IPS-20b (cell line): ENCODE measurements at regions not wholly inside any gene's neighbourhood (a gene's known extent, or its start where the extent isn't known, plus 50 kb on each side); places are given as distances from the start of the nearest gene placed in this dataset.

ENCODE experiments used
- H3K27ac ChIP-seq: one replicate; pipeline ENCODE4 v1.5.1; 2013; ENCODE audit warnings: low read length
- H3K27me3 ChIP-seq: 2 replicates; pipeline ENCODE4 v1.6.1; 2013; ENCODE audit warnings: mild to moderate bottlenecking, low read length, inconsistent platforms; ENCODE audit not compliant: insufficient read depth
- H3K36me3 ChIP-seq: 2 replicates; pipeline ENCODE4 v1.6.1; 2013; ENCODE audit warnings: low read depth, mild to moderate bottlenecking, inconsistent platforms, low read length, moderate library complexity; ENCODE audit not compliant: insufficient read depth
- H3K4me1 ChIP-seq: 2 replicates; pipeline ENCODE4 v1.6.1; 2013; ENCODE audit warnings: mild to moderate bottlenecking, control low read depth, inconsistent platforms, low read length, moderate library complexity; ENCODE audit not compliant: insufficient read depth
- H3K4me3 ChIP-seq: 2 replicates; pipeline ENCODE4 v1.5.1; 2013; ENCODE audit warnings: mild to moderate bottlenecking, low read length, inconsistent platforms
- H3K9ac ChIP-seq: 2 replicates; pipeline ENCODE4 v1.6.1; 2013; ENCODE audit warnings: low read depth, mild to moderate bottlenecking, inconsistent platforms, low read length, moderate library complexity
- H3K9me3 ChIP-seq: 2 replicates; pipeline ENCODE4 v1.6.1; 2013; ENCODE audit warnings: mild to moderate bottlenecking, low read depth, low read length, inconsistent platforms; ENCODE audit not compliant: insufficient read depth

DNA sequence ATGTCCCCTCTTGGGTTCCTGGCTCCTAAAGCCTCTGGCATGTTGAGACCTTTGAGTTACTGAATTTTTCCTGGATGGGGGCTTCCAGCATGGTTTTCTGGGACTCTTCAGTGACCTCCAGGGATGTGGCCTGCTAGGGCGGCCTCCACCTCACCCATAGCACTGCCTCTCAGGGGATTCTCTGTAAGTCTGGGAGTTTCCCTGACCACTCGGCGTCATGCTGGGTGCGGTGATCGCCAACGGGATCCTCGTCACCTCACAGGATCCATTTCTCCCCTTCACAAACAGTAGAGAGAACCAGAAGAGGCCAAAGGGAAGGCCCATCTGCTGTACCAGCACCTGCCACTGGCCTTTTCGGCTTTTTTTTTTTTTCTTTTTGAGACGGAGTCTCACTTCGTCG, 84.3 kb downstream of the NPTX2 start:
- Histone ChIP-seq H3K27ac (no peak overlapping the region), H3K4me3 (no peak overlapping the region), H3K4me1 (no peaks in the 10 kb centered on the region), H3K27me3 (no peaks in the 10 kb centered on the region), H3K9me3 (peaks cover 8% of the 10 kb centered on the region; the same call in 1 of the 2 replicates), H3K9ac (no peak overlapping the region), H3K36me3 (no peaks in the 10 kb centered on the region)

DNA sequence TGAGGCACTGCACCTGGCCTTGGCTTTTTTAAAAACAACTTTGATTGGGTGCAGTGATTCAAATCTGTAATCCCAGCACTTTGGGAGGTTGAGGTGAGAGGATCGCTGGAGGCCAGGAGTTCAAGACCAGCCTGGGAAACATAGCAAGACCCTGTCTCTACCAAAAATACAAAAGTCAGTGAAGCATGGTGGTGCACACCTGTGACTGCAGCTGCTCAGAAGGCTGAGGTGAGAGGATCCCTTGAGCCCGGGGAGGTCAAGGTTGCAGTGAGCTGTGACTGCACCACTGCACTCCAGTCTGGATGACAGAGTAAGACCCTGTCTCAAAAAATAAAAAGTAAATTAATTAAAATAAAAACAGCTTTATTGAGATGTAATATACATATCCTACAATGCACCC, 84.9 kb downstream of the NPTX2 start:
- Histone ChIP-seq H3K4me1 (no peaks in the 10 kb centered on the region), H3K9me3 (peaks cover 4% of the 10 kb centered on the region; the same call in 1 of the 2 replicates), H3K36me3 (no peaks in the 10 kb centered on the region), H3K27ac (no peak overlapping the region), H3K9ac (no peak overlapping the region), H3K4me3 (no peak overlapping the region), H3K27me3 (no peaks in the 10 kb centered on the region)

DNA sequence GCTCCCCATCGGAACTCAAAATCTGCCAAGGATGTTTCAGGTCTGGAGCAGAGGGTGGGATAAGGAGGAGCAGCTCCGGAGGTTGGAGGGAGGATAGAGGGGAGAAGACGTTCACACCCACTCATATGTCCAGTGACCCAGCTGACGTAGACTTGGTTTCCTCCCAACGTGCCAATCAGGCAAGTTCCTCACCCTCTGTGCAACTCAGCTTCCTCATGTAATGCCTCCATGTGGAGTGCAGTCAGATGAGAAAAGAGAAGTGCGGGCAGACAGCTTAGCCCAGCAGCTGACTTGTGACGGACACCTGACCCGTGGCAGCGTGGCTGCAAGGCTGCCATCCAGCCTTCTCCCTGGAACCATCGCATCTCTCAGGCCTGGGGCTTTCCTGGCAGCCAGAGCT, 86.8 kb downstream of the NPTX2 start:
- no peaks in the 10 kb centered on the region for H3K36me3 ChIP-seq
- H3K27me3 ChIP-seq, result no peaks in the 10 kb centered on the region
- no peak overlapping the region for H3K4me3 ChIP-seq
- H3K9me3 ChIP-seq, result no peaks in the 10 kb centered on the region
- no peaks in the 10 kb centered on the region for H3K4me1 ChIP-seq
- no peak overlapping the region for H3K27ac ChIP-seq
- H3K9ac ChIP-seq, result no peak overlapping the region

DNA sequence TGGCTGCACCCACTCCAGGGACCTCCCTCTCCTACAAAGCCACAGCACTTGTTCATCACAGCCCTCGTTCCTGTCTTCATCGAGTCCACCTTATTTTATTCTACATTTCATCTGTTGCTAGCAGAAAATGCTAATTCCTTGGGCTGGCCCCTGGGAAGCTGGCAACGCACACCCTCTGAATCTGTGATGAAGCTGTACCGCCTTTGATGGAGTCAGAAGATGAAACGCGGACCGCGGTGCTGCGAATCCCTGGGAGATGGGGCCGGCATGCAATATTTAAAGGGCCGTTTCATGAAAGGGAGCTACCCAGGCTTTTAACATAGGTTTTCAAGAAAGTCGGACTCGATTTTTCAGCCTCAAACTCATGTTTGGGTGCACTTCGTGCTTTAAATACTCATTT, 88.5 kb downstream of the NPTX2 start:
- no peaks in the 10 kb centered on the region for H3K4me1 ChIP-seq
- H3K27me3 ChIP-seq, result no peaks in the 10 kb centered on the region
- H3K9me3 ChIP-seq, result no peaks in the 10 kb centered on the region
- no peak overlapping the region for H3K9ac ChIP-seq
- H3K27ac ChIP-seq, result no peak overlapping the region
- H3K4me3 ChIP-seq, result no peak overlapping the region
- H3K36me3 ChIP-seq, result no peaks in the 10 kb centered on the region

DNA sequence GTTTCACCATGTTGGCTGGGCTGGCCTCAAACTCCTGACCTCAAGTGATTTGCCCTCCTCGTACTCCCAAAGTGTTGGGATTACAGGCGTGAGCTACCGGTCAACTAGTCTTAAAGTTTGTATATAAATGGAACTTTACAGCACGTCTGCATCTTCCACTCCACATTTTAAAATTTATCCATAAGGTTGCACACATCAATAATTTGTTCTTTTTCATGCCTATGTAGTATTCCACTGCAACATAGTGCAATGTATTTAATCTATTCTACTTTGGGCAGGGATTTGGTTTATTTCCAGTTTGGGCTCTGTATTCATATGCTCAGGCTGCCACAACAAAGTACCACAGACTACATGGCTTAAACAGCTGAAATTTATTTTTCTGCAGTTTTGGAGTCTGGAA, 90.0 kb downstream of the NPTX2 start:
- no peak overlapping the region for H3K27ac ChIP-seq
- no peaks in the 10 kb centered on the region for H3K4me1 ChIP-seq
- H3K27me3 ChIP-seq, result no peaks in the 10 kb centered on the region
- H3K9me3 ChIP-seq, result no peaks in the 10 kb centered on the region
- no peak overlapping the region for H3K4me3 ChIP-seq
- H3K9ac ChIP-seq, result no peak overlapping the region
- no peaks in the 10 kb centered on the region for H3K36me3 ChIP-seq

DNA sequence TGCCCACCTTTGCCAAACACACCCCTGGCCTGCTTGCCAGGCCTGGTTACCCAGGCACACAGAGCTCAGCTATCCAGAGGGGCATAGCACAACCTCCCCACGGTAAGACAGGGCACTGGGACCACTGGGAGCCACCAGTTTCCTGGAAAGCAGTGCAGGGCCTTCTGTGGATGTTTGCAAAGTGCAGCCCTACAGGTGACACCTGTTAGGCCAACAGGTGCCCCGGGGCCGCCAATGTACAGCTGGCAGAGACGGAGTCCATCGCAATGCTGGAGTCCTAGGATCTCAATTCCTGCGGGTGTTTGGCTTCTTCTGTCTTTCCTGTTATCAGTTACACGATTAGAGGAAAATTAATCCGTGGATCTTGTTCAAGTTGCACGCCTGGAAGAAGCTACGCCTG, 94.9 kb downstream of the NPTX2 start:
- Histone ChIP-seq H3K36me3 (no peaks in the 10 kb centered on the region), H3K9me3 (no peaks in the 10 kb centered on the region), H3K27me3 (no peaks in the 10 kb centered on the region), H3K4me1 (no peaks in the 10 kb centered on the region), H3K27ac (no peak overlapping the region), H3K9ac (no peak overlapping the region), H3K4me3 (no peak overlapping the region)

DNA sequence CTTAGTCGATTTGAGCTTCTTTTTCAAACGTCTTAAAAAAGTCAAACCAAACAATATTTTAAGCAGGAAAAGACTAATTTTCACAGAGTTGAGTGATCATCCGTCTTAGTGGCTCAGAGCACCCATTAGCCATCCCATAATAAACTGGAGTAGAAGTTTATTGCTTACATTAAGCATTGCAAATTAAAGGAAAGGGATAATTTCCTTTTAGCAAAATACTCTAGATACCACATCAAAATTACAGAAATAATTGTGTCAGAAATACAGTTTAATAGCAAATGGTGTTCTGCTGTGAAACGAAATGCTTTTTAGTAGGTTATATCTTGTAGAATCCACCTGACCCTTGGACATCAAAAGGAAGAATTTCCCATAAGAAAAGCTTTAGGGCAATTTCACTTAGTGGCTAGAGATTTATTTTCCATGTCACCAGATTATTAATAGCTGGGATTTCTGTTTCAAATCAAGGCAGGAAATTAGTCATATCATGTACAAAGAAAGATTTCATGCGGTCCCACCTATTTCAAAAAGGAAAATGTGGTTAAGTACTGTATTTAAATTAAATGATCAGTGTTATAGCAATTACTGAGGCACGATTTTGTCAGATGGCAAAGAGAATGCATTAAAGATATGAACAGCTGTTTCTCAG, 96.2 kb downstream of the NPTX2 start:
- Histone ChIP-seq H3K4me3 (no peak overlapping the region), H3K9ac (no peak overlapping the region), H3K36me3 (no peaks in the 10 kb centered on the region), H3K27ac (no peak overlapping the region), H3K27me3 (no peaks in the 10 kb centered on the region), H3K9me3 (no peaks in the 10 kb centered on the region), H3K4me1 (no peaks in the 10 kb centered on the region)

DNA sequence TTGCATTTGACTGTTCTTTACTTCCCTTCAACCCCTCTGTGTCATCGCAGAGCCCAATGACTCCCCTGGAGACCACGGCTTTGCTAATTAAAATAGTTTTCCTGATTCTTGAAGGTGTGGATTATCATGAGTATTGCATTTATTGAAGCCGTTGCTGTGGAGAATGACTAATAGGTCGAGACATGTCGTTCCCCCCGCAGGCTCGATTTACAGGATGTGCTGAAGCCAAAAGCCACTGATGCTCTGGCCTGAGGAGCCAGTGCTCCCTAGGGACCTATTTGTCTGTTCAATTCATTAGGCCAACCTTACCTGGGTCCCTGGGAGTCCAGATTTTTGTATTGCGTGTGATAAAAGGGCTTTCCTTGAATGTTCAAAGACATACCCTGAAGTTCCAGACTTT, 102.3 kb downstream of the NPTX2 start:
- Histone ChIP-seq H3K36me3 (no peaks in the 10 kb centered on the region), H3K9me3 (no peaks in the 10 kb centered on the region), H3K9ac (no peak overlapping the region), H3K27ac (no peak overlapping the region), H3K4me1 (no peaks in the 10 kb centered on the region), H3K4me3 (no peak overlapping the region), H3K27me3 (no peaks in the 10 kb centered on the region)

DNA sequence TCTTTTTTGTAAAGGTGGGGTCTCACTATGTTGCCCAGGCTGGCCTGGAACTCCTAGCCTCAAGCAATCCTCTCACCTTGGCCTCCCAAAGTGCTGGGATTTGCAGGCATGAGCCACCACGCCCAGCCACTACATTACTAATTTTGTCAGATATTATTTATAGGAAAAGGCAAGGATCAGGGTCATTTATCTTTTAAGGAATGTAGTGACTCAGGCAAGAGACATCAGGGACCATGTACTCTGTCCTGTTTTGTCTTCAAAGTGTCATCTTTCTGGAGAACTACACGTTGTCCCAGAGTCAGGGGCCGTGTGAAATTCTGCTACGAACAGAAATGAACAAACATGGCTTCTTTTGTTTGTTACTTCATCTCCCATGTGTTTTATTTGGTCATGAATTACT, 105.3 kb downstream of the NPTX2 start:
- 0 out of 2 replicates have a peak, but pooled peaks cover under 1% of the 10 kb centered on the region for H3K4me1 ChIP-seq
- no peak overlapping the region for H3K4me3 ChIP-seq
- no peak overlapping the region for H3K27ac ChIP-seq
- H3K9me3 ChIP-seq, result no peaks in the 10 kb centered on the region
- no peak overlapping the region for H3K9ac ChIP-seq
- no peaks in the 10 kb centered on the region for H3K36me3 ChIP-seq
- no peaks in the 10 kb centered on the region for H3K27me3 ChIP-seq

DNA sequence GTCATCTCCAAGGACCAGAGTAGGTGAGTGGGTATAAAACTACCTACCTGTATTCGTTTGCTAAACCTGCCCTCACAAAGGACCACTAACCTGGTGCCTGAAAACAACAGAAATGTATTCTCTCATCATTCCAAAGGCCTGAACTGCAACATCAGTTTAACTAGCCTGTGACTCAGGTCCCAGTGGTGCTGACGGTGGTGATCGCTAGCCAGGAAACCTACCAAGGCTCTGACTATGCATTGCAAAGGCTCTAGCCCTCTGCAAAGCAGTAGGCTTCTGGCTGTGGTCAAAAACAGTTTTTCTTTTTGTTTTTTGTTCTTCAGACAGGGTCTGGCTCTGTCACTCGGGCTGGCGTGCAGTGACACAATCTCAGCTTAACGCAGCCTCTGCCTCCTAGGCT, 107.5 kb downstream of the NPTX2 start:
- H3K9me3 ChIP-seq, result no peaks in the 10 kb centered on the region
- no peak overlapping the region for H3K4me3 ChIP-seq
- no peak overlapping the region for H3K9ac ChIP-seq
- H3K27me3 ChIP-seq, result no peaks in the 10 kb centered on the region
- H3K36me3 ChIP-seq, result no peaks in the 10 kb centered on the region
- H3K27ac ChIP-seq, result no peak overlapping the region
- H3K4me1 ChIP-seq, result peaks cover 13% of the 10 kb centered on the region

DNA sequence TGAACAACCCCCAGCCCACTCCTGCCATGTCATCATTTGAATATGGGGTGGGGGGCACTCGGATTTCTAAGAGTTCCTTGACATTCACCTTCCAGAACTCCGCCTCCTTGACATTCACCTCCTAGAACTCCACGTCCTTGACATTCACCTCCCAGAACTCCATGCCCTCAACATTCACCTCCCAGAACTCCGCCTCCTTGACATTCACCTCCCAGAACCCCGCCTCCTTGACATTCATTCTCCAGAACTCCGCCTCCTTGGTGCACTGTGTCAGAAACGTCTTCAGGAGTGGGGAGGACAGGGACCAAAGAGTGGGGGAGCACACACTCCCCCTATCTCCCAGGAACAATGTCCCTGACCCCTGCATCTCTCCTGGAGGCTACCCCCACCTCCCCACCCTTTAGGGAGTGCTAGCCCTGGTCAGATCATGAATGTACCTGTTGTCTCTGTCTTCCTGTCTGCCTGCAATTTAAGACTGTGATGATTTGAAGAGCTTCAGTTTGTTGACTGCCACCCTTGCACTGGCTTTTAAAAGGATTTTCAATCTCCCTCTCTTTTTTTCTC, 110.1 kb downstream of the NPTX2 start:
- H3K4me1 ChIP-seq, result peaks cover 14% of the 10 kb centered on the region
- no peak overlapping the region for H3K9ac ChIP-seq
- no peaks in the 10 kb centered on the region for H3K36me3 ChIP-seq
- H3K4me3 ChIP-seq, result no peak overlapping the region
- no peaks in the 10 kb centered on the region for H3K9me3 ChIP-seq
- H3K27me3 ChIP-seq, result no peaks in the 10 kb centered on the region
- H3K27ac ChIP-seq, result no peak overlapping the region

DNA sequence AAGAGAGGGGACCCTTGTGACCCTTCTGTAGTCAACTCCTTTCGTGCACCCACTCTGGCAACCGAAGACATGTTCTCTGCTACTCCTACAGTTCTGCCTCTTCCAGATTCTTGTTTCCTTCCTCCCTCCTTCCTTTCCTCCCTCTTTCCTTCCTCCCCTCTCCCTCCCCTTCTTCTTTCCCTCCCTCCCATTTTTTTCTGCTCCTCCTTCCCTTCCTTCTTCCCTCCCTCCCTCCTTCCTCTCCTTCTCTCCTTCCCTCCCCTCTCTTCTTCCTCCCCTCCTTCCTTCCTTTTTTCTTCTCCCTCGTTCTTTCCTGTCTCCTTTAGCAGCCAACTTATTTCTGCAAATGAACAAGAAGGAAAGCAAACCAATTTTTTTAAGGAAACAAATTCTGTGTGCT, 111.5 kb downstream of the NPTX2 start:
- H3K27me3 ChIP-seq, result no peaks in the 10 kb centered on the region
- H3K36me3 ChIP-seq, result no peaks in the 10 kb centered on the region
- H3K27ac ChIP-seq, result no peak overlapping the region
- no peak overlapping the region for H3K4me3 ChIP-seq
- H3K4me1 ChIP-seq, result peaks cover 14% of the 10 kb centered on the region
- no peak overlapping the region; the same call in 1 of the 2 replicates for H3K9ac ChIP-seq
- no peaks in the 10 kb centered on the region for H3K9me3 ChIP-seq
